HCEC 1CT (cell line): ENCODE measurements at regions not wholly inside any gene's neighbourhood (a gene's known extent, or its start where the extent isn't known, plus 50 kb on each side); places are given as distances from the start of the nearest gene placed in this dataset.
"Not testable (repeated sequence)": the region's sequence is repeated elsewhere in the genome, so short reads cannot be mapped to it uniquely, and the experiment has no call there.

Experiments used
- DNase-seq: peaks from one replicate; pipeline ENCODE4 v3.0.0-alpha.2; 2017

GRCh38 chrX:43238461-43238945 lies 417.6 kb upstream of the MAOA start:
- DNase-seq = no peak

GRCh38 chrX:43239356-43239755 lies 416.7 kb upstream of the MAOA start:
- no peak for DNase-seq

GRCh38 chrX:43255596-43255995 lies 400.5 kb upstream of the MAOA start:
- no peak for DNase-seq

GRCh38 chrX:43266487-43266886 lies 389.6 kb upstream of the MAOA start:
- DNase-seq = no peak

GRCh38 chrX:43267652-43268051 lies 388.4 kb upstream of the MAOA start:
- no peak for DNase-seq

- DNase-seq = no peak
Observed at GRCh38 chrX:43269201-43269600, 386.9 kb upstream of the MAOA start.

- no peak for DNase-seq
Observed at GRCh38 chrX:43277879-43278278, 378.2 kb upstream of the MAOA start.

- DNase-seq = no peak
Observed at GRCh38 chrX:43278440-43278839, 377.7 kb upstream of the MAOA start.

GRCh38 chrX:43279341-43279808 lies 376.7 kb upstream of the MAOA start:
- DNase-seq = no peak

- DNase-seq = no peak
Observed at GRCh38 chrX:43283187-43283586, 372.9 kb upstream of the MAOA start.

GRCh38 chrX:43311625-43312024 lies 344.5 kb upstream of the MAOA start:
- DNase-seq = not testable (repeated sequence)

- DNase-seq = no peak
Observed at GRCh38 chrX:43313035-43313434, 343.1 kb upstream of the MAOA start.

- DNase-seq = no peak
Observed at GRCh38 chrX:43314525-43314924, 341.6 kb upstream of the MAOA start.

GRCh38 chrX:43315622-43316021 lies 340.5 kb upstream of the MAOA start:
- DNase-seq = no peak

GRCh38 chrX:43316146-43316545 lies 340.0 kb upstream of the MAOA start:
- no peak for DNase-seq

- no peak for DNase-seq
Observed at GRCh38 chrX:43317378-43317777, 338.7 kb upstream of the MAOA start.

- DNase-seq = no peak
Observed at GRCh38 chrX:43328358-43328946, 327.6 kb upstream of the MAOA start.

GRCh38 chrX:43333543-43333942 lies 322.6 kb upstream of the MAOA start:
- no peak for DNase-seq

GRCh38 chrX:43345166-43345565 lies 310.9 kb upstream of the MAOA start:
- DNase-seq = no peak

- peak; percentile 1 for DNase-seq
Observed at GRCh38 chrX:43349363-43349762, 306.7 kb upstream of the MAOA start.

- no peak for DNase-seq
Observed at GRCh38 chrX:43350935-43351334, 305.2 kb upstream of the MAOA start.

GRCh38 chrX:43357741-43358140 lies 298.4 kb upstream of the MAOA start:
- no peak for DNase-seq

- DNase-seq = no peak
Observed at GRCh38 chrX:43373032-43373431, 283.1 kb upstream of the MAOA start.

GRCh38 chrX:43375136-43375535 lies 281.0 kb upstream of the MAOA start:
- DNase-seq = no peak

GRCh38 chrX:43380704-43381103 lies 275.4 kb upstream of the MAOA start:
- DNase-seq = no peak
